ENCODE measurements at regions not wholly inside any gene's neighbourhood (a gene's known extent, or its start where the extent isn't known, plus 50 kb on each side); places are given as distances from the start of the nearest gene placed in this dataset.

DNA sequence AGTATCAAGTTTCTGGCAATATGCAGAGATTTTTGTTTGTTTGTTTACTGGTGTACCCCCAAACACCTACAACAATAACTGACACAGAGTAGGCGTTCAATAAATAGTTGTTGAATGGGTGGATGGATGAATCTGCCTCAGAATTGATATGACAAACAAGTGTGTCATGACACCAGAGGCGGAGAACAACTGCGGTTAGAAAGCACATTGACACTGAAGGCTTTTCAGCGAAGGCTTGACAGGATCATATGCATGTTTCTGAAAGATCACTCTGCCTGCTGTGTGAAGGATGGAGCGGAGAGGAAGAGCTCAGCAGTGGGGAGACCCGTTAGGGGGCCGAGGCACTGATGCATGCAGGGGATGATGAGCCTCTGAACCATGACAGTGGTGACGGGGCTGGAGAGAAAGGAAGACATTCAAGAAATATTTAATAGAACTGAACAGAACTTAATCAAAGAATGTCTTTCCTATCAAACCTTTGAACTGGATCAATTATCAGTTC is 108.5 kb upstream of the USP47 start:
- no peak for TF ChIP-seq POLR2A (IDR thresholded peaks at IDR 0.05)
- TF ChIP-seq CTCF (IDR thresholded peaks at IDR 0.05), result no peak
- no peak for TF ChIP-seq POLR2AphosphoS5 (IDR thresholded peaks at IDR 0.05)
- no peak for DNase-seq (ENCODE audit: low spot score in 2 of 2)

GRCh38 chr11:11732116-11732515 is 109.7 kb upstream of the USP47 start:
- DNase-seq (ENCODE audit: low spot score in 2 of 2), result no peak
- intact Hi-C loops (cut with DNase I; ENCODE audit: low total_unique reads), result no loop called here
- Histone ChIP-seq H3K9me3 (no peaks in the 10 kb centered on the region), H3K4me1 (no peaks in the 10 kb centered on the region), H3K27ac (no peak overlapping the region), H3K27me3 (no peaks in the 10 kb centered on the region), H3K4me3 (no peak overlapping the region), H3K36me3 (no peaks in the 10 kb centered on the region)
- TF ChIP-seq POLR2AphosphoS5 (IDR thresholded peaks at IDR 0.05), result no peak
- no peak for TF ChIP-seq POLR2A (IDR thresholded peaks at IDR 0.05)
- no peak for TF ChIP-seq CTCF (IDR thresholded peaks at IDR 0.05)

More for the DNA sequence above, 108.5 kb upstream of the USP47 start:
- Histone ChIP-seq H3K9me3 (no peaks in the 10 kb centered on the region), H3K4me3 (no peak overlapping the region), H3K27me3 (no peaks in the 10 kb centered on the region), H3K36me3 (no peaks in the 10 kb centered on the region), H3K4me1 (no peaks in the 10 kb centered on the region), H3K27ac (no peak overlapping the region)
- intact Hi-C loops (cut with DNase I; ENCODE audit: low total_unique reads), result no loop called here

- DNase-seq (ENCODE audit: low spot score in 2 of 2), result no peak
- H3K9me3 ChIP-seq, result no peaks in the 10 kb centered on the region
- no peak for TF ChIP-seq CTCF (IDR thresholded peaks at IDR 0.05)
- no peak for TF ChIP-seq POLR2A (IDR thresholded peaks at IDR 0.05)
- no peak for TF ChIP-seq POLR2AphosphoS5 (IDR thresholded peaks at IDR 0.05)
- intact Hi-C loops (cut with DNase I; ENCODE audit: low total_unique reads), result no loop called here
- no peak overlapping the region for H3K4me3 ChIP-seq
- H3K36me3 ChIP-seq, result no peaks in the 10 kb centered on the region
- no peaks in the 10 kb centered on the region for H3K4me1 ChIP-seq
- no peaks in the 10 kb centered on the region for H3K27me3 ChIP-seq
- no peak overlapping the region for H3K27ac ChIP-seq
These were observed 109.7 kb upstream of the GALNT18 start for GRCh38 chr11:11731311-11732083.

DNA sequence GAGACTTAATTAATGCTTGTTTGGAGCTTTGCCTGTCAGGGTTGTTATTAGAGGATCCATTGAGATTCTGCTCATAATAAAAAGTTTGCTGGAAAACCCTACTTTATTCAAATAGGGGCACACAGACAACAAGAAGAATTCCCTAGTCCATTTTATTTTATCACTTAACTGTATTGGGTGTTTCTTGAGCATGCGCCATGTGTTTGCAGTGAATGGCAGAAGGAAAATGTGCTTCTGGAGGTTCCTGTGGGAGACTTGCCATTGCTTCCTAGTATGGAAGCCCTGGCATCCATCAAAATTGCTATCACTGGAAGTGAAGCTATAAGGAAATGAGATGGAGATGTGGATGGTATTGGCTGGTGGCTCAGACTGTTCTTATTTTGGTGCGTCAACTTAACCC is 106.6 kb upstream of the GALNT18 start:
- intact Hi-C loops (cut with DNase I; ENCODE audit: low total_unique reads), result no loop called here
- Histone ChIP-seq H3K27me3 (no peaks in the 10 kb centered on the region), H3K4me1 (no peaks in the 10 kb centered on the region), H3K4me3 (no peak overlapping the region), H3K27ac (no peak overlapping the region), H3K9me3 (no peaks in the 10 kb centered on the region), H3K36me3 (no peaks in the 10 kb centered on the region)
- DNase-seq (ENCODE audit: low spot score in 2 of 2), result no peak
- no peak for TF ChIP-seq CTCF (IDR thresholded peaks at IDR 0.05)
- no peak for TF ChIP-seq POLR2AphosphoS5 (IDR thresholded peaks at IDR 0.05)

GRCh38 chr11:11725438-11725837 is 103.6 kb upstream of the GALNT18 start:
- Histone ChIP-seq H3K4me1 (no peaks in the 10 kb centered on the region), H3K36me3 (no peaks in the 10 kb centered on the region), H3K27ac (no peak overlapping the region), H3K27me3 (no peaks in the 10 kb centered on the region), H3K4me3 (no peak overlapping the region), H3K9me3 (peaks cover 0 to 8% of the 10 kb centered on the region in 2 donors)
- intact Hi-C loops (cut with DNase I; ENCODE audit: low total_unique reads), result no loop called here
- TF ChIP-seq CTCF (IDR thresholded peaks at IDR 0.05) (no peak), POLR2AphosphoS5 (IDR thresholded peaks at IDR 0.05) (no peak), POLR2A (IDR thresholded peaks at IDR 0.05) (no peak)
- no peak for DNase-seq (ENCODE audit: low spot score in 2 of 2)

All from breast epithelium (tissue), 4 donors.